AG09319 (cell line): ENCODE measurements at regions not wholly inside any gene's neighbourhood (a gene's known extent, or its start where the extent isn't known, plus 50 kb on each side); places are given as distances from the start of the nearest gene placed in this dataset.

Source experiments
- DNase-seq: peaks from one replicate; pipeline ENCODE4 v3.0.0-alpha.2; 2010; ENCODE audit warnings: low read depth; ENCODE audit errors: extremely low read depth
- CTCF ChIP-seq: IDR thresholded peaks from 2 replicates; pipeline ENCODE4 v1.5.1; 2011; ENCODE audit warnings: low read depth, mild to moderate bottlenecking, inconsistent platforms, low read length, moderate library complexity

GRCh38 chr6:23483896-23484295, 642.1 kb upstream of the NRSN1 start:
- TF ChIP-seq CTCF: no peak
- DNase-seq: no peak

GRCh38 chr6:23494367-23494766, 631.6 kb upstream of the NRSN1 start:
- no peak for DNase-seq
- no peak for TF ChIP-seq CTCF

- TF ChIP-seq CTCF: no peak
These were observed 628.0 kb upstream of the NRSN1 start for GRCh38 chr6:23498013-23498412.

GRCh38 chr6:23499549-23499948, 626.5 kb upstream of the NRSN1 start:
- TF ChIP-seq CTCF: no peak
- no peak for DNase-seq

More at GRCh38 chr6:23498013-23498412, 628.0 kb upstream of the NRSN1 start:
- DNase-seq: peak; percentile 31

GRCh38 chr6:23503173-23503572, 622.8 kb upstream of the NRSN1 start:
- no peak for DNase-seq
- TF ChIP-seq CTCF: no peak

- DNase-seq: peak; percentile 35
- no peak for TF ChIP-seq CTCF
These were observed 621.0 kb upstream of the NRSN1 start for GRCh38 chr6:23505026-23505425.

GRCh38 chr6:23510778-23511510, 615.1 kb upstream of the NRSN1 start:
- no peak for DNase-seq
- no peak for TF ChIP-seq CTCF
